ENCODE measurements at regions not wholly inside any gene's neighbourhood (a gene's known extent, or its start where the extent isn't known, plus 50 kb on each side); places are given as distances from the start of the nearest gene placed in this dataset.

- TF ChIP-seq, protein P1, sequence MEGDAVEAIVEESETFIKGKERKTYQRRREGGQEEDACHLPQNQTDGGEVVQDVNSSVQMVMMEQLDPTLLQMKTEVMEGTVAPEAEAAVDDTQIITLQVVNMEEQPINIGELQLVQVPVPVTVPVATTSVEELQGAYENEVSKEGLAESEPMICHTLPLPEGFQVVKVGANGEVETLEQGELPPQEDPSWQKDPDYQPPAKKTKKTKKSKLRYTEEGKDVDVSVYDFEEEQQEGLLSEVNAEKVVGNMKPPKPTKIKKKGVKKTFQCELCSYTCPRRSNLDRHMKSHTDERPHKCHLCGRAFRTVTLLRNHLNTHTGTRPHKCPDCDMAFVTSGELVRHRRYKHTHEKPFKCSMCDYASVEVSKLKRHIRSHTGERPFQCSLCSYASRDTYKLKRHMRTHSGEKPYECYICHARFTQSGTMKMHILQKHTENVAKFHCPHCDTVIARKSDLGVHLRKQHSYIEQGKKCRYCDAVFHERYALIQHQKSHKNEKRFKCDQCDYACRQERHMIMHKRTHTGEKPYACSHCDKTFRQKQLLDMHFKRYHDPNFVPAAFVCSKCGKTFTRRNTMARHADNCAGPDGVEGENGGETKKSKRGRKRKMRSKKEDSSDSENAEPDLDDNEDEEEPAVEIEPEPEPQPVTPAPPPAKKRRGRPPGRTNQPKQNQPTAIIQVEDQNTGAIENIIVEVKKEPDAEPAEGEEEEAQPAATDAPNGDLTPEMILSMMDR (IDR thresholded peaks at IDR 0.05) = no peak
- no peak for TF ChIP-seq POLR2AphosphoS5 (IDR thresholded peaks at IDR 0.05)
- no peak for TF ChIP-seq POLR2A (IDR thresholded peaks at IDR 0.05; ENCODE audit: low read depth)
- no peak for TF ChIP-seq EP300 (IDR thresholded peaks at IDR 0.05)
Observed at GRCh38 chr5:68648944-68649857, 433.6 kb downstream of the PIK3R1 start.
